DMS114 treated with DMSO at 0.1 percent for 48 hours (cell line): ENCODE measurements at regions not wholly inside any gene's neighbourhood (a gene's known extent, or its start where the extent isn't known, plus 50 kb on each side); places are given as distances from the start of the nearest gene placed in this dataset.

Experiments
- DNase-seq: peaks from one replicate; lab custom pipeline; 2025; ENCODE audit not compliant: unreplicated experiment; lab: John Stamatoyannopoulos, UW

DNA sequence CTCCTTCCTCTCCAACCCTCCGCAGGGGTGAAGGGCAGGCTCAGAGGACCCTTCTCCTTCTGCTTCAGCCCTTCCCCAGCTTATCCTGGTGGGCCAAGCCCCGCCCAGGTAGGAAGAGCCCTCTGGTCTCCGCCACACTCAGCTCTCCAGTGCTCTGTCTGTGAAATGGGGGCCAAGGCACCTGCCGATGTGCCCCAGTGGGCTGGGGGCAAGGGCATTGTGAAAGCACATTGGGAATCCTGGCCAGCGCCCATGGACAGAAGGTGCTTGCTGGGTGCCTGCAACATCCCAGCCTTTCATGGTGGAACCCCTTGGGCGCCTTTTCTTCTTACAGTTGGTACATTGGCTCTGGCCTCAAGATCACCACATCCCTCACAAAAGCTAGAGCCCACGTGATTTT lies 150.8 kb downstream of the INHBB start:
- DNase-seq = no peak

GRCh38 chr2:120497261-120497977 lies 151.5 kb downstream of the INHBB start:
- DNase-seq = no peak

DNA sequence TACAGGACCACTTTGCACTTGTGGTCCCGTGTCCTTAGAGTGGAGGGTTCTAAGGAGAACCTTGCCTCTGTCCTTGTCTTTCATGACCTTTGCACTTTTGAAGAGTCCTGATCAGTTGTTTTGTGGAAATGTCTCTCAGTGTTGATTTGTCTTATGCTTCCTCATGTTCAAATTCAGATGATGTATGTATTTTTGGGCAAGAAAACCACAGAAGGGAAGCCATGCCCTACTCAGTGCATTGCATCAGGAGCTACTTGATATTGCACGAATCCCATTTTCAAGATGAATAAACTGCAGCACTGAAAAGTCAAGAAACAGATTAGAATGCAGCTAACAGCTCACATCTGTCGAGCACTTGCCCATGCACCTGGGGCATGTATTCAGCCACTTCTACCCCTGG lies 152.2 kb downstream of the INHBB start:
- DNase-seq = no peak

DNA sequence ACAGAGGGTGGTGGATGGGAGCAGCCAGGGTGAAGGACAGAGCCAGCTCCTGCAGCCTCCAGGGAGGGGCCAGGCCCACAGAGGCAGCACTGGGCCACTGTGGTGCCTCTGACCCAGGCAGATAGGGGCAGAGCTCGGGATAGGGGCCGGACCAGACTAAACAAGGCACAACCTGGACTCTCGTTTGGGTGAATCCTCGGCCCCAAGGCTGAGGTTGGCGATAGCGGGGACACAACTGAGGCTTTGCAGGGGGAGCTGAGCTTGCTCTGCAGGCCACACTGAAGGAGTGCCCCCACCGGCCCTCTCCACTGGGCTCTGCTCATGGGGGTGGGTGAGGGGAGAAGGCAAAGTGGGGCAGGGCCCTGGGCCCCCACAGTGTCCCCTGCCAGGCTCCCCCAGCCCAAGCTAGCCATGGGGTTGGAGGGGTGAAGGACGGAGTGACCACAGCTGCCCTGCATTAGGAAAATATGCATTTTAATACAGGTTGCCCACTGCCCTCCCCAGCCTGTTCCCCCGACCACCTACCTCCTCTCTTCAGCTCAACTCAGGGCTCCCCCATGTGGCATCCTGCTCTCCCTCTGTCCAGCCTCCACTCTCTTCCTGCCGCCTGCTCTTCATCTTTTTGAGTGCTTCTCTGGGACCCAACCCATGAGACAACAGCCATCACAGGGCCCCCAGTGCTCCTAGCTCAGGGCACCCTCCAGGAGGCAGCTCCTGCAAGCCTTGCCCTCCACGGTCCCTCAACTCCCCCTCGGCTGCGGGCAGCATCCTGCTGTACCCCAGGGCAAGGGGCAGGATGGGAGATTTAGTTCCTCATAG lies 152.8 kb downstream of the INHBB start:
- DNase-seq = no peak

GRCh38 chr2:120499784-120500495 lies 154.0 kb downstream of the INHBB start:
- no peak for DNase-seq

DNA sequence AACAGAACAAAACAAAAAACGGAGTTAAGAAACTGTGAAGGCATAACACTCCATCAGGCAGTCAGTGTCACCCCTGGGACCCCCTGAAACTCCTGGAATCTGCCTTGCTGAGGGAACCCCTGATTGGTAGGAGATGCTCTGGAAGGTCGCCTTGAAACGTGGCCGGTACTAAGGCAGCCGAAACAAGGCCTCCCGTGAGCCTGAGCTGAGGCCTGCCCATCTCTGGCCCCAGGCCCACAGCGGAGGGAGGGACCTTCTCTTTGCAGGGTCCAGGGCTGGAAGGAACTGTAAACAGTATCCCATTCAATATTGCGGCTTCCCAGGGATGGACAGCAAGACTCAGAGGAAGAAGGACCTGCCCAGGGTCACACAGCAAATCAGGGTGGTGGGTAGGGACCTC lies 155.7 kb downstream of the INHBB start:
- DNase-seq = no peak

DNA sequence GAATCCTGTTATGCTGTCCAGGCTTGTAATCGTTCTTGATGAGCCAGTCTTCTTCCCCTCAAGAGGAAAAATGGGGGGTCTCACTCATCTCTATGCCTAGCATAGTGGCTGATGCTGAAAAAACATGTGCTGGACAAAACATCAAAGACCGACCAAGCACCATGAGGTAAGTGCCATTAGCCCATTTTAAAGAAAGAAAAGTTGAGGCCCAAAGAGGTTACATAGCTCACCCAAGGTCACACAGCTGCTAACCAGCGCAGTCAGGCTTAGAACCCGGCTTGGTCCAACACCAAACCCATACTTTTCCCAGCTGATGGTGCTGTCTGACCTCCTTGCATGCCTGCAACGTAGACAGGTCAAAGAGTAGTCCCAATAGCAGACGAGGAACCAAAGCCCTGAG lies 156.4 kb downstream of the INHBB start:
- DNase-seq = no peak

- DNase-seq = no peak
Observed at GRCh38 chr2:120502761-120503160, 156.8 kb downstream of the INHBB start.

DNA sequence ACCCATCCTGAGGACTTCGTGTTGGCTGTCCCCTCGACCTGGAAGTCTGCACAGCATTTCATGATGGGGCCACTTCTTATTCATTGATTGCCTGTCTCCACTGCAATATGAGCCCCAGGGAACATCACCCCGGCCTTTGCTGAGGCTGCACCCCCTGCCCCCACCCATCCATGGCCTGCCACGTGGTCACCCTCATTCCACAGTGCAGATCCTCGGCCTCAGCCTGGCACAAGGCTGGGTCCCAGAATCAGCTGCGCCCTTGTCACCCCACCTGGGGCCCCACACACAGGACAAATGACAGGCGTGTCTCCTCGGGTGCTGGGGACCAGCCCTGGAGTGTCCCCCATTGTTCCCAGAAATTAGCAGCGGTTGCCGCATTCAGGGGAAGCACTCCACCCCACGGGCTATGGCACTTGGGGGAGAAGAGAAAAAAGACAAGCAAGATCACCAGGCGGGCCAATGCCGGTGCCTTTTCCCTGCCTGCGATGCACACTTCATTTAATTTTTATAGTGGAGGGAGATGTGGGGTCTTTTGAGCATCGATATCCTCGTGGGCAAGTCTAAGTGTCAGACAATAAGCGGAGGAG lies 157.4 kb downstream of the INHBB start:
- DNase-seq = no peak

DNA sequence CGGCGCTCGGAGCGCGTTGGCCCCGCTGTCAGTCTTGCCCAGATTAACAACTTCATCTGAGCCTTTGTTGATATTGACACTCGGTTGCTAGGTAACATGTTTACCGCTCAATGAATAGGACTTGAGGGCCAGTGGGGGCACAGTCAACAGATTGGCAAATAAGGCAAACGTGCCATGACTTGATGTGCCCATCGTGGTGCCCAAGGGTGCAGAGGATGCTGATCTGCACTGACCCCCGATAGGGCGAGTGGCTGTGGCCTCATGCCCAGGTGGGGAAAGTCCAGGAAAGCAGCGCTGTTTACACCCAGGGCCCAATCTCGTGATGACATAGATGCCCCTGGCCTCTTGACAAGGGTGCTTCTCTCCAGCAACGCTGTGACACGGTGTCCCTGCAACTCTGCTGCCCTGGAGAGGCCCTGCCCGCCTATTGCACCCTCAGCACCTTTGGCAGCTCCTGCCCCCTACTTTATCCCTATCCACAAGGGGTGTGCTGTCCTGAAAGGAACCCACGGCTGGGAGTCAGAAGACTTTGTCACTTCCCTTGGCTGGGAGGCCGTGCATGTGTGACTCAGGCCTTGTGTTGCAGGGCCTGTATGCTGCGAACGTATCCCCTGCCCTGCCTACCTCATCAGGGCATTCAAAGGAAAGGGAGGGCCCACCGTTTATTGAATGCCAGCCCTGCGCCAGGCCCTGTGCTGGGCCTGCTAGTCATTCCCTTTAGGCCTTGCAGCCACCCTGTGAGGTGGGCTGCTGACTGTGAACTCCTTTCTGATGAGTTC lies 158.0 kb downstream of the INHBB start:
- no peak for DNase-seq

DNA sequence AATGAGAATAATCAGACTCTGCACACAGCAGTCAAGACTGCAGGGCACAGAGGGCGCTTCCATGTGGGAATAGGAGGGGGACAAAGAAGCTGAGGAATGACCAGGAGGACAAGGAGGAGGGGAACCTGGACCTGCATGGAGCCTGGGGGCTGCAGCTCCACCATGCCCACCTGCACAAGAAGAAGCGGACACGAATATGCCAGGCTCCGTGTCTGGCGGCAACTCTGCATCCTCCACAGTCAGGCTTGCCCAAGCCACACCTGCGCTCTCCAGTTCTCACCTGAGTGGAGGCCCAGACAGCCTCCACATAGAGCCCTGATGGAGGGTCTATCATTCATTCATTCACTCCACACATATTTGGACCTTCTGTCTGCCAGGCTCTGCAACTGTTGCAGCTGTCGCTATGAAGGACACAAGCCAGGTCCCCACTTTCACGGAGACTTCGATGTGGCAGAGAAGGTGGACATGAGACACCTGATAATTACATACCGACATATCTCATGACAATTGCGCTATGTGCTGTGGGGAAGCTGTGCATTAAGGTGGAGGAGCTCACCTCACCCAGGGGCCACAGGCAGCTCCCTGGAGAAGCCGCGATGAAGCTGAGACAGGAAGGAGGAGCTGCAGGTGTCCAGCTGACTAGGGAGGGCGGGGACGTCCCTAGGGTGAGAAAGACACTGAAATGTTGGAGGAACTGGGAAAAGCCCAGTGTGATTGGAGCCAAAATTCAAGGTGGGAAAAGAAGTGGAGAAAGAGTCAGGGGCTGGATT lies 159.2 kb downstream of the INHBB start:
- no peak for DNase-seq

- no peak for DNase-seq
Observed at GRCh38 chr2:120508567-120509041, 162.7 kb downstream of the INHBB start.

- no peak for DNase-seq
Observed at GRCh38 chr2:120509213-120509815, 163.4 kb downstream of the INHBB start.

DNA sequence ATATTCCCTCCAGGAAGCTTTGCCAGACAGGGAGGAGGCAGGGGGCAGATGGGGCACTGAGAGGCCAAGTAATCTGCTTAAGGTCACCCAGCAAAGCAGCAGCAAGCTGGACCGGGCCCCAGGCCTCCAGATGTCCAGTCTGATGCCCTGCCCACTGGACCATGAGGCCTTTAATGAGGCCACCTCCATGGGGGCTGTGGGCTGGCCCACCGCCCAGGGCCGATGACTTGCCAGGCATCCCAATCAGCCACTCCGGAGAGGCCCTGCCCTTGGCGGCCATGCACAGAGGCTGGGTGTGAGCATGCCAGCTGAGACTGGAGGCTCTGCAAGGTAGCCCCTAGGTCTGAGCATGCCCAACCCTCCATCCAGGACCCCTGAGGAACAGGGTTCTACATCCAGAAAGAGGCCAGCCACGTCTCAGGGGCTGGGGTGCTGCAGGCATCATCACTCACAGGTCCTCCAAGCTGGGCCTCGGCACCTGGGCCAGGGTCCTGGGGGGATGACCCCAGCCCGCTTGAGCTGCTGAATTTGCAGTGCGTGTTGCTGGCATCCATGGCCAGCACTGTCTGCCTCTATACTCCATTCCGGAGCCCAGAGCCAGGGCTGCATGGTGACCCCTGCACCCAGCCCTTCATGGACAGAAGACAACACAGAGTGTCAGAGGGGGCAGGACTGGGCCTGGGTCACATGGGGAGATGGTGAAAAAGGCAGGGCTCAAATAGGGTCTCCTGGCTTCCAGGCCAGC lies 164.2 kb downstream of the INHBB start:
- no peak for DNase-seq

- DNase-seq = no peak
Observed at GRCh38 chr2:120510751-120511395, 164.9 kb downstream of the INHBB start.

DNA sequence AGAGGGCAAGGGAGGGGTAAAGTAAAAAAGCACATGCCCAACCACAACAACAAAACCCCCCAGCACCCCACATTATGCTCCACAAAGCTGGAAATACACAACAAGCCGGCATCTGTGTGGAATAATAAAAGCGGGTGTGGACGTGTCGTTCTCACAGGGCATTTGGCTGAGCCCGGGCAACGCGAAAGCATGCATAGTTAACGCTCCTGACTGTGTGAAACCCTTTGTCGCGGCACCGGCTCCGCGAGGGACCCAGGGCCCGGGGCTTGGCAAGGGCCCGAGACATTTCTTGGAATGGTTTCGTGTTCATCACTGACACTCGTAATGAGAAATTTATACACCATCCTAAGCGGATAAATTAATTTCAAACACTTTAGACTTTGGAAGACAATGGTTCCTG lies 165.6 kb downstream of the INHBB start:
- DNase-seq = no peak

- no peak for DNase-seq
Observed at GRCh38 chr2:120511947-120512710, 166.2 kb downstream of the INHBB start.
